Activated CD8-positive, alpha-beta T cell treated with anti-CD3 and anti-CD28 coated beads, Interleukin-2, amount 10 ng/mL, durations not matched to agents 7 days and 5 days (primary cell): ENCODE measurements at regions not wholly inside any gene's neighbourhood (a gene's known extent, or its start where the extent isn't known, plus 50 kb on each side); places are given as distances from the start of the nearest gene placed in this dataset.
A peak's percentile ranks its signal among the peaks of the same experiment; 100 is the strongest.
"Not testable (repeated sequence)": the region's sequence is repeated elsewhere in the genome, so short reads cannot be mapped to it uniquely, and the experiment has no call there.

Experiments
- ATAC-seq: fragments of 150-1000 bp; cut with Tn5 transposase; one replicate; pipeline ENCODE4 v1.10.0; 2021; ENCODE audit warnings: moderate library complexity
- CTCF ChIA-PET: fragments of 350-600 bp; sonication (Branson Sonifier 250); formaldehyde crosslinking; loops from one replicate; lab custom pipeline; 2021; ENCODE audit warnings: antibody characterized with exemption; lab: Charles Lee
- POLR2A ChIA-PET: fragments of 350-600 bp; sonication (Branson Sonifier 250); formaldehyde crosslinking; loops from one replicate; lab custom pipeline; 2021; ENCODE audit warnings: antibody characterized with exemption; lab: Charles Lee
- DNase-seq: peaks from one replicate; pipeline ENCODE4 v3.0.0-alpha.2; 2020
- H3K27ac Mint-ChIP-seq: one replicate; pipeline ENCODE4 v1.8.0; 2021; ENCODE audit warnings: mild to moderate bottlenecking, mixed read lengths
- H3K27me3 Mint-ChIP-seq: one replicate; pipeline ENCODE4 v1.8.0; 2021; ENCODE audit warnings: low read depth, mixed read lengths
- H3K36me3 Mint-ChIP-seq: one replicate; pipeline ENCODE4 v1.8.0; 2021; ENCODE audit warnings: low read depth, mixed read lengths
- H3K4me1 Mint-ChIP-seq: one replicate; pipeline ENCODE4 v1.8.0; 2021; ENCODE audit warnings: low read depth, mixed read lengths
- H3K4me3 Mint-ChIP-seq: one replicate; pipeline ENCODE4 v1.8.0; 2021; ENCODE audit warnings: mild to moderate bottlenecking, mixed read lengths
- H3K9me3 Mint-ChIP-seq: one replicate; pipeline ENCODE4 v1.8.0; 2022; ENCODE audit warnings: mixed read lengths; ENCODE audit not compliant: insufficient read depth

DNA sequence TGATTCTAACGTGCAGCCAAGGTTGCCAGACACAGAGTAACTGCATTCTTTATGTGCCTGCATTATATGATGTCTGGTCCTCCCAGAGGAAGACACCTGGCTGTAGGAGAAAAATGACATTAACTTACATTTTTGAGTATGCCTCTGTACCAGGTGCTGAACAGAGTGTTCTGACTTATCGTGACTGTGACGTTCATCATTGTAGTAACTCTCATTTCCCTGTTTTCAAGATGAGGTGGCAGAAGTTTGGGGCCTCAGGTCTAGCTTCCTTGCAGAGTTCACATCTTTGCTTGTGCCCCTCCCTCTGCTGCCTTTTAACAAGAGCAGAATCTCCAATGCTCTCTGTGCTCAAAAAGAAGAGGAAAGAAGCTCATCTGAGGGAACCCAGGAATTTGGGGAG lies 488.0 kb downstream of the AJAP1 start:
- H3K36me3 Mint-ChIP-seq = no peaks in the 10 kb centered on the region
- H3K4me3 Mint-ChIP-seq = no peak overlapping the region
- H3K9me3 Mint-ChIP-seq = no peaks in the 10 kb centered on the region
- no peaks in the 10 kb centered on the region for H3K4me1 Mint-ChIP-seq
- H3K27ac Mint-ChIP-seq = no peak overlapping the region
- no peak for ATAC-seq
- POLR2A ChIA-PET = no interaction called here
- H3K27me3 Mint-ChIP-seq = peaks cover 3% of the 10 kb centered on the region
- CTCF ChIA-PET = no interaction called here
- DNase-seq = no peak

DNA sequence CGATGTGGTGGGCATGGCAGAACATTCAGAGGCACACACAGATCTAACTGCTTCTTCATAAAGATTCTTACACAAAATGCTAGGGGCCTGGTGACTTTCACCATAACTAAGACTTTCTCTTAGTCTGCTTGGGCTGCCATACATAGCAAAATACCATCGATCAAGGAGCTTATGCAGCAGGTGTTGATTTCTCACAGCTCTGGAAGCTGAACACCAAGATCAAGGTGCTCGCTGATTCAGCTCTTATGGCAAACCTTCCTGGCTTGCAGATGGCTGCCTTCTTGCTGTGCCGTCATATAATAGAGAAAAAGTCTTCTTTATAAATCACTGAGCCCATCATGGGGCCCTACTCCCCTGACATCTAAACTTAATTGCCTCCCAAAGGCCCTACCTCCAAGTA lies 487.3 kb downstream of the AJAP1 start:
- Mint-ChIP-seq H3K9me3 (no peaks in the 10 kb centered on the region), H3K27ac (no peak overlapping the region), H3K4me3 (no peak overlapping the region), H3K27me3 (peaks cover 3% of the 10 kb centered on the region), H3K36me3 (no peaks in the 10 kb centered on the region), H3K4me1 (no peaks in the 10 kb centered on the region)
- no peak for DNase-seq
- ATAC-seq = no peak
- POLR2A ChIA-PET = no interaction called here
- CTCF ChIA-PET = no interaction called here

DNA sequence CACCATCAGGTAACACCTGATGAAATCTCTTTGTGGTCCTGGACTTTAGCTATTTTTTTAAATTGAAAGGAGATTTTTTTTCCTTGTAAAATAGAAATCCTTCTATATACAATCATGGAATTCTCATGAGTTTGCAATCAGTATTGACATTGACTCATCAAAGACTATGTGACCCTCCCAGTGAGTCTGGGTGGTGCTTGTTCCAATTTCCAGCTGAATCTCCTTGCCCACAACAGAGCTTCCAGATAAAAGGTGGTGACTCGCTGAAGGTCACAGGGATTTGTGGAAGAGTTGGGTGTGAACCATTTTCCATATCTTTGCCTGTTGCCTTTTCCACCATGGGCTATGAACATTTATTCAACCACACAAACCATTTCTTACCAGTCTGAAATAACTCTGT lies 486.6 kb downstream of the AJAP1 start:
- no peak overlapping the region for H3K27ac Mint-ChIP-seq
- DNase-seq = no peak
- no peaks in the 10 kb centered on the region for H3K4me1 Mint-ChIP-seq
- no peaks in the 10 kb centered on the region for H3K36me3 Mint-ChIP-seq
- peaks cover 3% of the 10 kb centered on the region for H3K27me3 Mint-ChIP-seq
- POLR2A ChIA-PET = no interaction called here
- H3K4me3 Mint-ChIP-seq = no peak overlapping the region
- no peaks in the 10 kb centered on the region for H3K9me3 Mint-ChIP-seq
- CTCF ChIA-PET = no interaction called here
- no peak for ATAC-seq

DNA sequence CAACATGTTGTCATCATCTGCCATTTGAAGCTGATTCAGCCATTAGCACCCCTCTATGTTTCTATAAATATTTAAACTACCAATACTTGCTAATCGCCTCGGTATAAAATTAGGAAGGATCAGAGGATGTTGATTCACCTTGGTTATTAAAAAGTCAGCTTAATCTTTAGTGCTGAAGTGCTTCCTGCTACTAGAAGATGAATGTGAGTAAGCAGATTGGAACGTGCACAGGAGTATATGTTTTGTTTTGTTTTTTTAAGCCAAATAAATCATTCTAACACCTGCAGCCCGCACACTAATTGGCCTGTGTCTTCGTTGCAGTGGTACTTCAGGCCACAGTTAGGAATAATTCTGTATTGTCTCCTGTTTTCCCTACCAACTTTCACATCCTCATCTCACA lies 485.7 kb downstream of the AJAP1 start:
- ATAC-seq (no peak), DNase-seq (no peak)
- Mint-ChIP-seq H3K36me3 (no peaks in the 10 kb centered on the region), H3K9me3 (no peaks in the 10 kb centered on the region), H3K4me3 (no peak overlapping the region), H3K27ac (no peak overlapping the region), H3K4me1 (no peaks in the 10 kb centered on the region), H3K27me3 (peaks cover 3% of the 10 kb centered on the region)
- CTCF ChIA-PET = no interaction called here
- POLR2A ChIA-PET = no interaction called here

DNA sequence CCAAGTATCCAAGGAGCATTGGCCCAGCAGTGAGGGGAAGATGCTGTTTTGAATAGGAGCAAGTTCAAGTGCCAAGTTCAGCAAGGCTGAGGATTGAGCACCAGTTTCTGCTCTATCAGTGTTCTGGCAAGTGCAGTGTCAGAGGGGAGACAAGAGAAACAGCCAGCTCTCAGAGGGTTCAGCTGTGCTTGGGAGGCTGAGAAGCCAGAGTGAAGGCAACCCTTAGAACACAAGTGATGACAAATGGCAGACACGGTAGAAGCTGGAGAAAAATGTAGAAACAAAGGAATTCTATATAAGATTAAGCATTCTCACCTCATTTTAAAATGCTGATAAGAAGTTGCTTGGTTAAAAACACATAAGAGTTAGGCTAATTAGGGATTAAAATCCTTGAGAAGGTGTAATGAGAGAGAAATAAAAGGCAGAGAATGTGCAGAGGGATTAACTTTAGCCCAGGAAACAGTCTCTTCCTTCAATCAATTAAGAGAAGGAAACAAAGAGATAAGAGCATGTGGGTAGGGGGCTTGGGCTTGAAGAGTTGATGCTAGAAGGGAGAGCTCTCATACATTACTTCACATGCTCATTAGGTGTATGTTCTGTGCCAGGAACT lies 475.4 kb downstream of the AJAP1 start:
- ChIA-PET POLR2A (no interaction called here), CTCF (no interaction called here)
- DNase-seq (no peak), ATAC-seq (no peak)
- Mint-ChIP-seq H3K36me3 (no peaks in the 10 kb centered on the region), H3K4me1 (peaks cover 2% of the 10 kb centered on the region), H3K27ac (no peak overlapping the region), H3K9me3 (no peaks in the 10 kb centered on the region), H3K4me3 (no peak overlapping the region), H3K27me3 (no peaks in the 10 kb centered on the region)

DNA sequence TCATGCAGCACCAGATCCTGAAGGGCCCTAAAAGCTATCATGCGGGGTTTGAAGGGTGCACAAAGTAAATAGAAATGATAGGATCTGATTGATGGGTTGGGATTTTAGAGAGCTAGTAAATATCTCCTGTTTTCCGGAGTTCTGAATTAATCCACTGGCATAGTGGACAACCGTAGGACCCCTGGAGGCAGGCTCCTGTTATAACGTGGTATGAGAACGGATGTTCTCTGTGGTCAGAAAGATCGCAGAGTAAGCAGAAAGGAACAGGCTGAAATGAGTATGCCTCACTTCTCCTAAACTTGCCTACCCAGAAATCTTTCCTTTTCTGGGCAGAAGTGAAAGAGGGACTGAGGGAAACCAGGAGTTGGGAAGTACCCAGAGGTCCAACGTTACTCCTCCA lies 470.8 kb downstream of the AJAP1 start:
- CTCF ChIA-PET = no interaction called here
- POLR2A ChIA-PET = no interaction called here
- Mint-ChIP-seq H3K27ac (no peak overlapping the region), H3K9me3 (no peaks in the 10 kb centered on the region), H3K27me3 (no peaks in the 10 kb centered on the region), H3K36me3 (no peaks in the 10 kb centered on the region), H3K4me1 (peaks cover 2% of the 10 kb centered on the region), H3K4me3 (no peak overlapping the region)
- no peak for DNase-seq
- no peak for ATAC-seq

DNA sequence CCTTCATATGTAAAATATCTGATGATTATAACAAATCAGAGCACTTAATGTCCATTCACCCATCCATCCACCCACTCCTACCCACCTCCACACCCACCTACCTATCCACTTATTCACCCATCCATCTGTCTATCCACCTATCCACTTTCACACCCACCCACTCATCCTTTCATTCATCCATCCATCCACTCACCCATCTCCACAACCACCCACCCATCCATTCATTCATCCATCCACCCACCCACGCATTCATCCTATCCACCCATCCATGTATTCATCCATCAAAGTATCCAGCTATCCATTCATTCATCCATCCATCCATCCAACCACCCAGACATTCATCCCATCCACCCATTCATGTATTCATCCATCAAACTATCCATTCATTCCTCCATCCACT lies 466.1 kb downstream of the AJAP1 start:
- CTCF ChIA-PET = no interaction called here
- Mint-ChIP-seq H3K27ac (no peak overlapping the region), H3K4me1 (no peaks in the 10 kb centered on the region), H3K27me3 (no peaks in the 10 kb centered on the region), H3K9me3 (no peaks in the 10 kb centered on the region), H3K4me3 (no peak overlapping the region), H3K36me3 (no peaks in the 10 kb centered on the region)
- DNase-seq = no peak
- no peak for ATAC-seq
- POLR2A ChIA-PET = no interaction called here

DNA sequence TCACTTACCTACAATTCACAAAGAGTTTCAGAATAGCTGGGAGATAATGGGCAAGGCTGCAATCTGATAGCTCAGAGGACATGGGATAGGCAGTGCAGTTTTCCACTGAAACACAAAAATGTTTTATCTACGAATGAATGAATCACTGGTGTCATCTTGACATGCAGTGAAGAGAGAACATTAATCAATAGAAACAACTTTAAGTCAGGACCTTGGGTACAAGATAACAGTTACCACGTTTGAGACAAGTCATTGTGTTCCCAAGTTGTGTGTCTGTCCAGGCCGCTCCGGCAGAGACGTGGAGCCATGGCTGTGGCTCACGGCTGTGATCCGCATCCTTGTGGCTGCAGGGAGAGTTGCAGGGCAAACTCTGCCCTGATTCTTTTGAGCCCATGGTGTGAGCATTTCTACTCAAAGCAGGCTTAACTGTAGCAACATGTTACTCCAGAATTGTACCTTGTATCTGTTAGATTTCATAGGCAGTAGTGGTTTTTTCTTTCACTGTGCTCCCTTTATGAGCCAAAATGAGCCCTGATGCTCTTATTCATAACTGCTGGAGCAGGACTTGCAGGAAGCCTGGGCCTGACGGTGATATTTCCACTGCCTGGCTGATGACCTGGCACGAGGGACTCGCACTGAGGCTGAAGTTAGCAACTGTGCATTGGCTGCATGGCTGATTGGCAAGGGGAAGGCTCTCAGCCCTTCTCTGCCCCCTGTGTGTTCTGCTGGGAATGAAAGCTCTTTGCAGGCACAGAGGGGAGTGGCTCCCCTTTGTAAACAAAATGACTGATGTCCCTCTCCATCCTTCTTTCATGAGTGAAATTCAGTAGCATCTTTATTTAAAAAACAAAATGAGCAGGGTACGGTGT lies 465.2 kb downstream of the AJAP1 start:
- DNase-seq (no peak), ATAC-seq (no peak)
- ChIA-PET CTCF (no interaction called here), POLR2A (no interaction called here)
- Mint-ChIP-seq H3K36me3 (no peaks in the 10 kb centered on the region), H3K4me1 (no peaks in the 10 kb centered on the region), H3K27ac (no peak overlapping the region), H3K4me3 (no peak overlapping the region), H3K27me3 (no peaks in the 10 kb centered on the region), H3K9me3 (no peaks in the 10 kb centered on the region)

DNA sequence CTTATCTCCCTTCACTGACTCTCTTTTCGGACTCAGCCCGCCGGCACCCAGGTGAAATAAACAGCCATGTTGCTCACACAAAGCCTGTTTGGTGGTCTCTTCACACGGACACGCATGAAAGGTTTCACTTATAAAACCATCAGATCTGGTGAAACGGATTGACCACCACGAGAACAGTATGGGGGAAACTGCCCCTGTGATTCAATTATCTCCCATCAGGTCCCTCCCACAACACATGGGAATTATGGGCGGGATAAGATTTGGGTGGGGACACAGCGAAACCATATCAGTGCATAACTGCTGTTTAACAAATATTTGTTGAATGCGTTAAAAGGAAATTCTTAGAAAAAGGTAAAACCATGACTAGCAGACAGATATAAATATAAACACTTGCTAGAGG lies 464.4 kb downstream of the AJAP1 start:
- H3K9me3 Mint-ChIP-seq, DNase-seq, H3K36me3 Mint-ChIP-seq, H3K4me1 Mint-ChIP-seq, CTCF ChIA-PET, H3K4me3 Mint-ChIP-seq, ATAC-seq, H3K27me3 Mint-ChIP-seq, H3K27ac Mint-ChIP-seq, POLR2A ChIA-PET: not testable (repeated sequence)

DNA sequence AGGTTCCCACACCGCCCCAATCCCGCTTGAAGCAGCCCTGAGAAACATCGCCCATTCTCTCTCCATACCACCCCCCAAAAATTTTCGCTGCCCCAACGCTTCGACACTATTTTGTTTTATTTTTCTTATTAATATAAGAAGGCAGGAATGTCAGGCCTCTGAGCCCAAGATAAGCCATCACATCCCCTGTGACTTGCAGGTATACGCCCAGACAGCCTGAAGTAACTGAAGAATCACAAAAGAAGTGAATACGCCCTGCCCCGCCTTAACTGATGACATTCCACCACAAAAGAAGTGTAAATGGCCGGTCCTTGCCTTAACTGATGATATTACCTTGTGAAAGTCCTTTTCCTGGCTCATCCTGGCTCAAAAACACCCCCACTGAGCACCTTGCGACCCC lies 463.9 kb downstream of the AJAP1 start:
- H3K27ac Mint-ChIP-seq, H3K9me3 Mint-ChIP-seq, CTCF ChIA-PET, H3K4me3 Mint-ChIP-seq, H3K36me3 Mint-ChIP-seq, DNase-seq, ATAC-seq, H3K27me3 Mint-ChIP-seq, POLR2A ChIA-PET, H3K4me1 Mint-ChIP-seq: not testable (repeated sequence)

DNA sequence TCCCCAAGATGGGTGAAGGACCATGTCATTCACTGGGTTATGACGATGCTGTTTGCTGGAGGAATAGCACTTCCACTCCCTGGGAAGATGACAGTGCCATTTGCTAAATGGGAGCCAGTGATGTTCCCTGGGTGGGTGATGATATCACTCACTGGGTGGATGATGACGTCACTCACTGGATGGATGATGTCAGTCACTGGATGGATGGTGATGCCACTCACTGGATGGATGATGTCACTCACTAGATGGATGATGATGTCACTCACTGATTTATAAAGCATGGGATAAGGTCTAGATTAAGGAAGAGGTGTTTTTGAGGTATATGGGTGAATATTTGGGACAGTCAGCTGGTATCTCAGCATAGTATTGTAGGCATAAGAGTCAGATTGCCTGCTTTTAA lies 457.2 kb downstream of the AJAP1 start:
- H3K4me1 Mint-ChIP-seq = peaks cover 18% of the 10 kb centered on the region
- H3K27ac Mint-ChIP-seq = no peak overlapping the region
- ATAC-seq (no peak), DNase-seq (no peak)
- peaks cover 13% of the 10 kb centered on the region for H3K27me3 Mint-ChIP-seq
- CTCF ChIA-PET = no interaction called here
- no peak overlapping the region for H3K4me3 Mint-ChIP-seq
- peaks cover 3% of the 10 kb centered on the region for H3K9me3 Mint-ChIP-seq
- H3K36me3 Mint-ChIP-seq = no peaks in the 10 kb centered on the region
- POLR2A ChIA-PET = no interaction called here

DNA sequence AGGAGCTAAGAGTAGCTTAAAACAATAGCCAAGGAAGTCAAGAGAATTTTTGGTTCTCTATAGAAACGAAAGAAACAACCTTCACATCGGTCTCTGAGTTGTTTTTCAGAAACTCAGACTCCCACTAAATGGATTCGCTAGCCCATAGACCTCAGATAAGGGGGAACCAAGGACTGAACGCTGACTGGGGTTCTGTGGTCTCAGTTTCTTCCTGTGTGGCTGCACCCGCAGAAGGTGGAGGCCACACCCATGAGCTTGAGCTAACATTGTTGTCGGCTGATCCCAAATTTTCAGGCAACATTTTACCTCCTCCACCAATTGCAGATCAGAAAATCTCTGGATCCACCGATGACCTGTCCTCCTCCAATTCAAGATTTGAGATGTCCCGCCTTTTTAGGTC lies 456.1 kb downstream of the AJAP1 start:
- H3K4me3 Mint-ChIP-seq = peak overlapping the region; percentile 27

More for the DNA sequence above, 456.1 kb downstream of the AJAP1 start:
- H3K4me1 Mint-ChIP-seq = peaks cover 18% of the 10 kb centered on the region
- no peak overlapping the region for H3K27ac Mint-ChIP-seq
- no peaks in the 10 kb centered on the region for H3K36me3 Mint-ChIP-seq
- ChIA-PET CTCF (no interaction called here), POLR2A (no interaction called here)
- DNase-seq = peak; percentile 35
- H3K9me3 Mint-ChIP-seq = peaks cover 3% of the 10 kb centered on the region
- ATAC-seq = peak; percentile 57
- peaks cover 13% of the 10 kb centered on the region for H3K27me3 Mint-ChIP-seq
